SKM-1 (cell line): ENCODE measurements at regions not wholly inside any gene's neighbourhood (a gene's known extent, or its start where the extent isn't known, plus 50 kb on each side); places are given as distances from the start of the nearest gene placed in this dataset.
"Not testable (repeated sequence)": the region's sequence is repeated elsewhere in the genome, so short reads cannot be mapped to it uniquely, and the experiment has no call there.

Source experiments
- DNase-seq: peaks from one replicate; lab custom pipeline; 2025; ENCODE audit not compliant: unreplicated experiment; lab: John Stamatoyannopoulos, UW

- DNase-seq, result not testable (repeated sequence)
Measured at GRCh38 chr7:34577934-34578333, 80.1 kb upstream of the NPSR1 start.

- DNase-seq, result not testable (repeated sequence)
Measured at GRCh38 chr7:34581698-34582097, 76.3 kb upstream of the NPSR1 start.

GRCh38 chr7:34584526-34584925 lies 73.5 kb upstream of the NPSR1 start:
- DNase-seq, result no peak

GRCh38 chr7:34596887-34597286 lies 61.1 kb upstream of the NPSR1 start:
- no peak for DNase-seq

GRCh38 chr7:34603711-34604444 lies 54.1 kb upstream of the NPSR1 start:
- DNase-seq, result no peak
